ENCODE measurements at regions not wholly inside any gene's neighbourhood (a gene's known extent, or its start where the extent isn't known, plus 50 kb on each side); places are given as distances from the start of the nearest gene placed in this dataset.

DNA sequence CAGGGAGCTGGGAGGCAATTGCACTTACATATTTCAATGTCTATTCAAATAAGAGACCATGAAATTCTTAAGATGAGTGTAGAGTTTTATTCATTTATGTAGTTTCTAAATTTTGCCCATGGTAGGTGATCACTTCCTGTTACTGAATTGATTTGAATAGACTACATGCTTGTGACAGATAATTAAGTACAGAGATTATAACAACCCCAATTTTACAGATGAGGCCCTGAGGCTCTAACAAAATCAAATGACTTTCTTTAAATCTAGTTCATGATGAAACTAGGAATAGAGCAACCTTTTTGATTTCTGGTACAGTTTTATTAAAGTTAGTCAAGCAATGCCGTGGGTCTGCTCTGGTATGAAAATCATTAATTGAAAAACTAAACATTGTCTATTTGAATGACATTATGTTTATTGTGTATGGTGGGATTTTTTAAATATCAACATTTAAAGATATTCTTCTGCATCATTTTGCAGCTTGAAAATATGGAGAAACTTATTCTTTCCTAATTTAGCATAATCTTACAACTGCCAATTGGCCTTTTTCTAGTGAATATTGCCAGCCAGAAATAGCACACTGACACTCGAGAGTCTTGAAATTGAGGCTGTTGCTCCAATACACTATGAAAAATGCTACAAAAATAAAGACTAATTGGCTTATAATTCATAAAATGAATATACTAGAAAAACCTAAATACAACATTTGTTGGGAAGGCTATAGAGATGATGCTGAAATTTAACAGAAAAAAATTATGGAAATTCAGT is 308.9 kb downstream of the SLC6A15 start:
- H3K4me3 ChIP-seq (replicated peaks; ENCODE audit: low read depth, low read length): no peak overlapping the region
- no peak for DNase-seq (ENCODE audit: low read depth)
- TF ChIP-seq, protein P1, sequence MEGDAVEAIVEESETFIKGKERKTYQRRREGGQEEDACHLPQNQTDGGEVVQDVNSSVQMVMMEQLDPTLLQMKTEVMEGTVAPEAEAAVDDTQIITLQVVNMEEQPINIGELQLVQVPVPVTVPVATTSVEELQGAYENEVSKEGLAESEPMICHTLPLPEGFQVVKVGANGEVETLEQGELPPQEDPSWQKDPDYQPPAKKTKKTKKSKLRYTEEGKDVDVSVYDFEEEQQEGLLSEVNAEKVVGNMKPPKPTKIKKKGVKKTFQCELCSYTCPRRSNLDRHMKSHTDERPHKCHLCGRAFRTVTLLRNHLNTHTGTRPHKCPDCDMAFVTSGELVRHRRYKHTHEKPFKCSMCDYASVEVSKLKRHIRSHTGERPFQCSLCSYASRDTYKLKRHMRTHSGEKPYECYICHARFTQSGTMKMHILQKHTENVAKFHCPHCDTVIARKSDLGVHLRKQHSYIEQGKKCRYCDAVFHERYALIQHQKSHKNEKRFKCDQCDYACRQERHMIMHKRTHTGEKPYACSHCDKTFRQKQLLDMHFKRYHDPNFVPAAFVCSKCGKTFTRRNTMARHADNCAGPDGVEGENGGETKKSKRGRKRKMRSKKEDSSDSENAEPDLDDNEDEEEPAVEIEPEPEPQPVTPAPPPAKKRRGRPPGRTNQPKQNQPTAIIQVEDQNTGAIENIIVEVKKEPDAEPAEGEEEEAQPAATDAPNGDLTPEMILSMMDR (IDR thresholded peaks at IDR 0.05; ENCODE audit: low read length, missing control alignments): no peak

DNA sequence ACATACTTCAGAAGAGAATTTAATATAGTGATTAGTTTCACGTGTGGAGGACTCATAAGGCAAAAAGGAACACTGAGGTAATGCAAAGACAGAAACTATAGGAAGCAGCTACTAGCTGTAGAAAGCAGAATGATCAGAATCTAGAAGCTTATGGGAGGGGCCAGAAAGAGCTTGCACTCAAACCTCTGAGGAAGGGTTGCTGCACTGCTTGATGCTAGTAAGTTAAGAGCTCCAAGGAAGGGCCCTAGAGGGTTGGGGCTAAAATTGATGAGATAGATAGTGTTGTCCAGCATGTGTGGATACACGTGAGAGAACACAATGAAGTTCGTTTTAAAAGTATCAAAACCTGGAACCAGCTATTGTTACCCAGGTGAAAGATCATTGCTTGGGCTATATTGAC is 311.1 kb downstream of the SLC6A15 start:
- TF ChIP-seq, protein P1 (IDR thresholded peaks at IDR 0.05; ENCODE audit: low read length, missing control alignments): no peak
- H3K4me3 ChIP-seq (replicated peaks; ENCODE audit: low read depth, low read length): no peak overlapping the region
- DNase-seq (ENCODE audit: low read depth): no peak

DNA sequence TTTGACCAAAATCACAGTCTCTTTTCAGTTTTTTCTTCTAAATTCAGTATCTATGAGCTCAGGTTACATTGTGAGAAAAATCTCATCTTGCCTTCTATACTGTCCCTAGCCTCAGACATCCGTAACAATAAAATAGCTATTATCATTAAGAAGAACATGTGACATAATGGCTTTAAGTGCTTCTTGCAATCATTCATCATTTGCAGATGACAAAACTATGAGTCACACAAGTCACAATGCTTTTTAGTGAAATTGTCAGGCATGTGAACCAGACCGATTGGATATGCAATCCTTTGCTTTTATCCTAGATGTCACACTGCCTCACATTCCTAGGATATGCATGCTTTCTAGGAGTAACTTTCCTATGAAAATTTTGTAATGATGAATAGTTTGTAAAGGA is 313.1 kb downstream of the SLC6A15 start:
- TF ChIP-seq, protein P1 (IDR thresholded peaks at IDR 0.05; ENCODE audit: low read length, missing control alignments): no peak
- peak; percentile 30 for DNase-seq (ENCODE audit: low read depth)
- H3K4me3 ChIP-seq (replicated peaks; ENCODE audit: low read depth, low read length): no peak overlapping the region

DNA sequence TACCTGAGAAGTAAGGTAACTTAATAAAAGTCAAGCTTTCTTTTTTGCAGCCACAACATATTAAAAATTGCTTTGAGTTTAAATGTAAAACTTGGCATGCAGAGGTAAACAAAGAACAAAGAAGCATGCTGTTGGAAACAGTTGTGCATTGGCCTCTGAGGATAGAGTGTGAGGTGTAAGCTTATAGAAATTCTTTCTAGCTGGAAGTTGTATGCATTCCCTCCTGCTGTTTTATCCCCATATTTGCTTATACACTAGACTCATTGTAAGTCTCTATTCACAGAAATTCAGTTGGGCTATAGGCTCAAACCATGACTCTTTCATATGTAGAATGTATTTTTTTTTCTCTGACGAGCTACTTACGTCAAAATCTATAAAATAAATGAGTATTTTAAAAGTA is 316.3 kb downstream of the SLC6A15 start:
- TF ChIP-seq, protein P1 (IDR thresholded peaks at IDR 0.05; ENCODE audit: low read length, missing control alignments): no peak
- DNase-seq (ENCODE audit: low read depth): no peak
- H3K4me3 ChIP-seq (replicated peaks; ENCODE audit: low read depth, low read length): no peak overlapping the region

DNA sequence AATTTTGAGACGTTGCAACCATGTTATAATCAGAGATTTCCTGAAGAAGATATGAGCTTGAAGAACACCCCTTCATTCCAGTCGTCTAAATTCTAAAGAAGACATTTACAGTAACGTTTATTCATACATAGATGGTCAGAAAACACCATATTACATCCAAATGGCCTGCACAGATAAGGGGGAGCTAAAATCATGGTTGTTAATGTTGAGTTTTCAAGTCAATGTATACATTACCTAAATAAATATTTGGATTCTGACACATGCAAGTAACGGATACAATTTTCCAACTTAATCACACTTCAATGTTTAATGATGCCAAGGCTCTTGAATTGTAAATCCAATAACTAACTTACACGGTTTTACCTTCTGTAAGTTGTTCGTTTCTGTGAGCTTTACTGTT is 318.4 kb downstream of the SLC6A15 start:
- TF ChIP-seq, protein P1 (IDR thresholded peaks at IDR 0.05; ENCODE audit: low read length, missing control alignments): no peak
- no peak overlapping the region for H3K4me3 ChIP-seq (replicated peaks; ENCODE audit: low read depth, low read length)
- DNase-seq (ENCODE audit: low read depth): no peak

DNA sequence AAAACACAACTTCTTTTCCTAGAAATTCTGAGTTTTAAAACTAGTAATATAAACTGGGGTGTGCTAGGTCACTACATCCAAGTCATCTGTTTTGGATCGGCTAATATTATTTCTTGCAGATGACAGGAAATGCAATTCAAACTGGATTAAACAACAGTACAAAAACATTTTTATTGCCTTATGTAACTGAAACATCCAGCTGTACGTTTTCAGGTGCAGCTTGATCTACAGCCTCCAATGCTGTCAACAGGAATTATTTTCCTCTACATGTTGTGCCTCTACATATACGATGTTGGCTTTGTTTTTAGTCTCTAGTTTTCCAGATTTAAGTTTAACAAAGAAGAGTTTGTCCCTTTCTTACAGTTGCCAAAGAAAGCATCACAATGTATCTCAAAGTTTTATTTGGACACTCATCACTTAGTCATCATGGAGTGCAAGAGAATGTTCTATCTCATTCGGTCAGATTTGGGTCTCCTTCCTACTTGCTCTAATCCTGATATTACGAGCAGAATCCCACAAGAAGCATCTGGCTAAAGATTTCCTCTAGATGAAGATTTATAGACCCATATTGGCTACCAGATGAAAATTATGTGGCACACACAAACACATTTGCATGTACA is 326.7 kb downstream of the SLC6A15 start:
- no peak for DNase-seq (ENCODE audit: low read depth)
- H3K4me3 ChIP-seq (replicated peaks; ENCODE audit: low read depth, low read length): no peak overlapping the region
- TF ChIP-seq, protein P1 (IDR thresholded peaks at IDR 0.05; ENCODE audit: low read length, missing control alignments): no peak
